HL-60 (cell line): ENCODE measurements at regions not wholly inside any gene's neighbourhood (a gene's known extent, or its start where the extent isn't known, plus 50 kb on each side); places are given as distances from the start of the nearest gene placed in this dataset.

Experiments
- DNase-seq, 2 experiments: peaks; one replicate each; pipeline ENCODE4 v3.0.0-alpha.2; 2010 to 2020; ENCODE audit warnings: low read depth in 1 of 2, low spot score in 1 of 2
- H3K27ac ChIP-seq: fragments of 250-450 bp; sonication (Bioruptor Pico); replicated peaks from 2 replicates; pipeline ENCODE4 v1.5.1; 2020; ENCODE audit warnings: mild to moderate bottlenecking, moderate library complexity
- H3K27me3 ChIP-seq: fragments of 250-450 bp; sonication (Bioruptor Pico); 2 replicates; pipeline ENCODE4 v1.5.1; 2021; ENCODE audit warnings: mild to moderate bottlenecking, moderate library complexity; ENCODE audit not compliant: insufficient read depth, poor library complexity, severe bottlenecking
- H3K4me3 ChIP-seq: replicated peaks from 2 replicates; pipeline ENCODE4 v1.5.1; 2011; ENCODE audit warnings: mild to moderate bottlenecking, control low read depth, low read length; ENCODE audit not compliant: insufficient read depth
- CTCF ChIP-seq: IDR thresholded peaks from one replicate; pipeline ENCODE4 v1.5.1; 2011; ENCODE audit warnings: low read length, control low read depth, inconsistent platforms; ENCODE audit not compliant: insufficient read depth
- GABPA ChIP-seq: IDR thresholded peaks from 2 replicates; pipeline ENCODE4 v1.6.1; 2012; ENCODE audit warnings: low read depth
- POLR2AphosphoS5 ChIP-seq: IDR thresholded peaks from 2 replicates; pipeline ENCODE4 v1.6.1; 2012; ENCODE audit warnings: low read depth
- REST ChIP-seq: IDR thresholded peaks from 2 replicates; pipeline ENCODE4 v1.6.1; 2012; ENCODE audit warnings: low read depth; ENCODE audit not compliant: insufficient replicate concordance
- SPI1 ChIP-seq: IDR thresholded peaks from 2 replicates; pipeline ENCODE4 v1.6.1; 2012; ENCODE audit warnings: low read depth, mild to moderate bottlenecking, borderline replicate concordance

GRCh38 chr7:130974794-130975193 is 240.8 kb upstream of the KLF14 start:
- no peak for TF ChIP-seq POLR2AphosphoS5
- no peak for DNase-seq
- Histone ChIP-seq H3K27me3 (no peaks in the 10 kb centered on the region), H3K27ac (no peak overlapping the region), H3K4me3 (no peak overlapping the region)

GRCh38 chr7:130975731-130976130 is 241.7 kb upstream of the KLF14 start:
- DNase-seq, result no peak
- H3K4me3 ChIP-seq, result no peak overlapping the region
- H3K27me3 ChIP-seq, result no peaks in the 10 kb centered on the region
- H3K27ac ChIP-seq, result no peak overlapping the region
- no peak for TF ChIP-seq CTCF
- TF ChIP-seq GABPA, result no peak
- TF ChIP-seq REST, result no peak
- TF ChIP-seq SPI1, result no peak
- TF ChIP-seq POLR2AphosphoS5, result no peak

GRCh38 chr7:130982160-130982638 is 248.2 kb upstream of the KLF14 start:
- DNase-seq, result peak; percentile 10 to 17
- Histone ChIP-seq H3K27me3 (no peaks in the 10 kb centered on the region), H3K4me3 (no peak overlapping the region), H3K27ac (no peak overlapping the region)
- TF ChIP-seq GABPA (no peak), POLR2AphosphoS5 (no peak), CTCF (peak; percentile 75)

GRCh38 chr7:130982651-130983050 is 248.6 kb upstream of the KLF14 start:
- DNase-seq, result no peak
- Histone ChIP-seq H3K27ac (no peak overlapping the region), H3K27me3 (no peaks in the 10 kb centered on the region), H3K4me3 (no peak overlapping the region)
- no peak for TF ChIP-seq REST
- TF ChIP-seq SPI1, result no peak
- no peak for TF ChIP-seq CTCF
- no peak for TF ChIP-seq GABPA
- TF ChIP-seq POLR2AphosphoS5, result no peak
